Stomach (tissue), 8 donors: ENCODE measurements at regions not wholly inside any gene's neighbourhood (a gene's known extent, or its start where the extent isn't known, plus 50 kb on each side); places are given as distances from the start of the nearest gene placed in this dataset.

Experiments
- DNase-seq, 2 donors: peaks; one replicate each; pipeline versions ENCODE4 v3.0.0 to v3.0.0-alpha.2; 2013 to 2019
- H3K27ac ChIP-seq, 5 donors: fragments of 200-600 bp in 4 of 5; sonication (generic) in 4 of 5; one replicate each; pipeline ENCODE4 v1.5.1; 2013 to 2019; ENCODE audit warnings: mild to moderate bottlenecking in 1 of 5, moderate library complexity in 1 of 5
- H3K27me3 ChIP-seq, 3 donors: fragments of 200-600 bp; sonication (generic); one replicate each; pipeline ENCODE4 v1.5.1; 2017 to 2019; ENCODE audit warnings: mixed run types in 1 of 3
- H3K36me3 ChIP-seq, 4 donors: fragments of 200-600 bp; sonication (generic); 1 replicate in 3 of 4; 2 replicates in 1 of 4; pipeline ENCODE4 v1.5.1; 2016 to 2019
- H3K4me1 ChIP-seq, 4 donors: fragments of 200-600 bp; sonication (generic); one replicate each; pipeline ENCODE4 v1.5.1; 2016 to 2019
- H3K4me3 ChIP-seq, 4 donors: fragments of 200-600 bp; sonication (generic) in 3 of 4; one replicate each; pipeline ENCODE4 v1.5.1; 2016 to 2019; ENCODE audit warnings: mild to moderate bottlenecking in 1 of 4
- H3K9me3 ChIP-seq, 4 donors: fragments of 200-600 bp; sonication (generic); one replicate each; pipeline ENCODE4 v1.5.1; 2016 to 2019
- EP300 ChIP-seq: sonication (generic); formaldehyde crosslinking; IDR thresholded peaks from one replicate; pipeline ENCODE4 v1.6.1; 2017; ENCODE audit warnings: antibody characterized with exemption
- POLR2A ChIP-seq, 4 donors: fragments of 450-650 bp; IDR thresholded peaks; one replicate each; pipeline ENCODE4 v1.6.1; 2016; ENCODE audit warnings: antibody characterized with exemption in 4 of 4, control low read depth in 2 of 4, mild to moderate bottlenecking in 1 of 4, moderate library complexity in 1 of 4
- POLR2AphosphoS5 ChIP-seq, 3 donors: sonication (generic); formaldehyde crosslinking; IDR thresholded peaks; one replicate each; pipeline ENCODE4 v1.6.1; 2016; ENCODE audit warnings: antibody characterized with exemption in 3 of 3
- WGBS, 5 donors: extraction: QIAGEN DNeasy Blood & Tissue Kit in 3 of 5; methylation state at CpG; one replicate each; pipeline versions ENCODE4 v1.1.5 to v1.1.7; 2013 to 2018; 5-methylcytosine and 5-hydroxymethylcytosine counted together
- intact Hi-C: fragments of 100-400 bp; cut with DNase I; formaldehyde crosslinking; loops from one replicate; pipeline ENCODE4 v1.15.1; 2023; ENCODE audit warnings: low total_unique reads
- TF ChIP-seq, protein P1 (sequence below), 7 experiments: fragments of 450-650 bp in 4 of 7; fragments of 200-600 bp in 3 of 7; sonication (generic) in 3 of 7; IDR thresholded peaks; one replicate each; pipeline ENCODE4 v1.5.1; 2016 to 2019; ENCODE audit warnings: antibody characterized with exemption in 7 of 7, control low read depth in 2 of 7, mild to moderate bottlenecking in 1 of 7
- donor health status: healthy with polysubstance abuse.
- donor health status: Bipolar disorder and iron deficiency.
- donor health status: healthy.

DNA sequence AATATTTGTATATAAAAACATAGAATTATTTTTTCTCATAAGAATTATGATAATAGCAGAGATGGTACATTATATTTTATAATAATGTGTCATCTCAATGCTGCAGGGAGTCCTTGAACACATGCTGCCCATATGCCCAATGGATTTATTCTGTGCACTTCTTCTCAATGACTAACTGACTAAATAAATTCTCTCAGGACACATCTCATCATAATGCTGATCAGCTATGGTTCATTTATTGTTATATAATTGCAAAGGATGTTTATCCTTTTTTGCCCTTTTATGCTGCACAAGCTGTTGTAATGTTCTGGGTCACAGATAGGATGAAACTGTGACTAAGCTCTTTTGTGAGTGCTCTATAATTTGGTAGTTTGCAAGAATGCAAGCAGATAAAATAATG lies 1273.3 kb upstream of the ATXN8OS start:
- Histone ChIP-seq H3K36me3 (no peaks in the 10 kb centered on the region), H3K27ac (no peak overlapping the region), H3K4me3 (no peak overlapping the region), H3K27me3 (no peaks in the 10 kb centered on the region), H3K4me1 (no peaks in the 10 kb centered on the region), H3K9me3 (peaks cover 0 to 4% (median 2%) of the 10 kb centered on the region in 4 donors)
- DNase-seq: no peak
- intact Hi-C loops: no loop called here
- TF ChIP-seq EP300: no peak
- TF ChIP-seq POLR2A (IDR thresholded peaks at IDR 0.05): no peak
- TF ChIP-seq, protein P1, sequence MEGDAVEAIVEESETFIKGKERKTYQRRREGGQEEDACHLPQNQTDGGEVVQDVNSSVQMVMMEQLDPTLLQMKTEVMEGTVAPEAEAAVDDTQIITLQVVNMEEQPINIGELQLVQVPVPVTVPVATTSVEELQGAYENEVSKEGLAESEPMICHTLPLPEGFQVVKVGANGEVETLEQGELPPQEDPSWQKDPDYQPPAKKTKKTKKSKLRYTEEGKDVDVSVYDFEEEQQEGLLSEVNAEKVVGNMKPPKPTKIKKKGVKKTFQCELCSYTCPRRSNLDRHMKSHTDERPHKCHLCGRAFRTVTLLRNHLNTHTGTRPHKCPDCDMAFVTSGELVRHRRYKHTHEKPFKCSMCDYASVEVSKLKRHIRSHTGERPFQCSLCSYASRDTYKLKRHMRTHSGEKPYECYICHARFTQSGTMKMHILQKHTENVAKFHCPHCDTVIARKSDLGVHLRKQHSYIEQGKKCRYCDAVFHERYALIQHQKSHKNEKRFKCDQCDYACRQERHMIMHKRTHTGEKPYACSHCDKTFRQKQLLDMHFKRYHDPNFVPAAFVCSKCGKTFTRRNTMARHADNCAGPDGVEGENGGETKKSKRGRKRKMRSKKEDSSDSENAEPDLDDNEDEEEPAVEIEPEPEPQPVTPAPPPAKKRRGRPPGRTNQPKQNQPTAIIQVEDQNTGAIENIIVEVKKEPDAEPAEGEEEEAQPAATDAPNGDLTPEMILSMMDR (IDR thresholded peaks at IDR 0.05): no peak
- no peak for TF ChIP-seq POLR2AphosphoS5 (IDR thresholded peaks at IDR 0.05)

DNA sequence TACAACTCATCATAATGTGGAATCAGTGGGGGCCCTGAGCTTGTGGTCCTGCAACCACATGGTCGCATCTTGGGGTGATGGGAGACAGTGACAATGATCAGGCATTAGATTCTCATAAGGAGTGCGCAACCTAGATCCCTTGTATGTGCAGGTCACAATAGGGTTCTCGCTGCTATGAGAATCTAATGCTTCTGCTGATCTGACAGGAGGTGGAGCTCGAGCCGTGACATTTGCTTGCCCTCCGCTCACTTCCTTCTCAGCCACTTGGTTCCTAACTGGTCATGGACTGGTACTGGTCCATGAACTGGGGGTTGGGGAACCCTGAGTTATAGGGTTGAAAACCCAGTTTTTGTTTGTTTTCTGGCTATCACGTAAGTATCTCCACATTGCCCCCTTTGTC lies 1290.9 kb upstream of the ATXN8OS start:
- peaks cover 0 to 3% (median 0%) of the 10 kb centered on the region in 4 donors for H3K9me3 ChIP-seq
- DNase-seq: no peak
- TF ChIP-seq POLR2A (IDR thresholded peaks at IDR 0.05): no peak
- no peak for TF ChIP-seq POLR2AphosphoS5 (IDR thresholded peaks at IDR 0.05)
- TF ChIP-seq EP300: no peak
- TF ChIP-seq, protein P1 (IDR thresholded peaks at IDR 0.05): no peak
- no peaks in the 10 kb centered on the region for H3K27me3 ChIP-seq
- no peak overlapping the region for H3K27ac ChIP-seq
- H3K4me3 ChIP-seq: no peak overlapping the region
- intact Hi-C loops: no loop called here
- H3K4me1 ChIP-seq: no peaks in the 10 kb centered on the region
- WGBS, 5 donors: 84 to 94% (median 89%) methylated on average over 7 of the region's 7 CpGs
- H3K36me3 ChIP-seq: no peaks in the 10 kb centered on the region

DNA sequence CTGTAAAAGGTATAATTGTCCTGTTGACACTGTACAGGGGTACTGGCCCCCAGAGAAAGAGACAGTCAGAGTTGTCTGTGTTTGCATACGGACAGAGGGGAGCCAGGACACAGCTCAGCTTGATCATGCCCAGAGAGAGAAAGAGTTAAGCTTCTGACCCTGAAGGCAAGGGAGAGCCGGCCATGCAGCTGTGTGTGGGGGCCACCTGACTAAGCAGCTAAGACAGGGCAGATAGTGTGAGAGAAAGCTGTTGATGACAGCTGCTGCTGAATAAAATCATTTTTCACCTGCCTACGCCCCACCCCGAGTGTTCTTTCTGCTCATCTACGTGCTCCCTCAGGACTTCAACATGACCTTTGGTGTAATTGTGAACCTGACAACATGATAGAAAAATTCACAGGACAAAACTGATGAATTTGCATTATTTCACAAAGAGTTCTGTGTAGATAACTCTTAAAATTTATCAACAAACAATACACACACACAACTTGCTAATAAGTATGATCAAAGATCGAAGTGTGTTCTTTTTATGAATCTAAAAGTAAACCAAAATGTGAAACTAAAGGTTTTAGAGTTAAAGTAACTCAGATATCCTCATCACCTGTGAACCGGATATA lies 1294.3 kb upstream of the ATXN8OS start:
- TF ChIP-seq, protein P1 (IDR thresholded peaks at IDR 0.05): no peak
- no peak for TF ChIP-seq EP300
- TF ChIP-seq POLR2AphosphoS5 (IDR thresholded peaks at IDR 0.05): no peak
- TF ChIP-seq POLR2A (IDR thresholded peaks at IDR 0.05): no peak
- Histone ChIP-seq H3K36me3 (no peaks in the 10 kb centered on the region), H3K27ac (no peak overlapping the region), H3K4me3 (no peak overlapping the region), H3K9me3 (peaks cover 0 to 3% (median 0%) of the 10 kb centered on the region in 4 donors), H3K4me1 (no peaks in the 10 kb centered on the region), H3K27me3 (no peaks in the 10 kb centered on the region)
- DNase-seq: peak in 1 of 2 donors; percentile 5
- intact Hi-C loops: no loop called here
- WGBS, 5 donors: 55 to 62% (median 58%) methylated on average over 7 of the region's 7 CpGs

DNA sequence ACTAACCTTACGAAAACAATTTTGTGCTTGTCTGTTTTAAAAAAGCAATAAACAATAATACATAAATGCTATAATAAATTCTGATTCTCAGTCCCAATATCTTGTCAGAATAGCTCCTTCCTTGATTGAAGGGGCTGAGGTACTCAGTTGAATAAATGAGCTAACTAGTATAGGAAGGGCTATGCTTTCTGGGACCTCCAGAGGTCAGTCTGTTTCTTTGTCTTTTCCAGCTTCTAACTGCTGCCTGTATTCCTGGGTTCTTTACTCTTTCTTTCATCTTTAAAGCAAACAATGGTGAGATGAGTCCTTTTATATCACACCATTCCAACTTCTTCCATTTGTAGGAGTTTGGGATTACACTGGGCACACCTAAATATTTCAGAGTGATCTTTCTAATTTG lies 1297.0 kb upstream of the ATXN8OS start:
- WGBS, 5 donors: 0 to 87% (median 0%) methylated on average over 1 of the region's 1 CpG

More for the DNA sequence above, 1297.0 kb upstream of the ATXN8OS start:
- H3K4me3 ChIP-seq: no peak overlapping the region
- no peaks in the 10 kb centered on the region for H3K4me1 ChIP-seq
- no peaks in the 10 kb centered on the region for H3K27me3 ChIP-seq
- no peaks in the 10 kb centered on the region for H3K36me3 ChIP-seq
- H3K9me3 ChIP-seq: no peaks in the 10 kb centered on the region
- no peak overlapping the region for H3K27ac ChIP-seq
- intact Hi-C loops: no loop called here
- DNase-seq: no peak
- TF ChIP-seq EP300: no peak
- no peak for TF ChIP-seq POLR2A (IDR thresholded peaks at IDR 0.05)
- TF ChIP-seq, protein P1 (IDR thresholded peaks at IDR 0.05): no peak
- no peak for TF ChIP-seq POLR2AphosphoS5 (IDR thresholded peaks at IDR 0.05)
